ENCODE measurements at regions not wholly inside any gene's neighbourhood (a gene's known extent, or its start where the extent isn't known, plus 50 kb on each side); places are given as distances from the start of the nearest gene placed in this dataset.

DNA sequence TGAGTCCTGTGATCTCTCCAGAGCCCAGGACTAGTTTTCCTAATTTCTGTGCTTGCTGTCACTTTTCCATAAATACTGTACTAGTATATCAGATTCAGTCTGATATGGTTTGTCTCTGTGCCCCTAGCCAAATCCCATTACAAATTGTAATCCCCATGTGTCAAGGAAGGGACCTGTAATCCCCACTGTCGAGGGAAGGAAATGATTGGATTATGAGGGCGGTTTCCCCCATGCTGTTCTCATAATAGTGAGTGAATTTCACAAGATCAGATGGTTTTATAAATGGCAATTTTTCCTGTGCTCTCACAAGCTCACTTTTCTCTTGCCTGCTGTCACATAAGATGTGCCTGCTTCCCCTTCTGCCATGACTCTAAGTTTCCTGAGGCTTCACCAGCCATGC, 54.8 kb upstream of the IFRD1 start:
- Histone ChIP-seq H3K36me3 (ENCODE audit: control insufficient read depth in 4 of 4, insufficient read depth in 4 of 4, low read length in 3 of 4) (no peaks in the 10 kb centered on the region), H3K27me3 (replicated peaks in 2 of 5; ENCODE audit: control insufficient read depth in 4 of 5, insufficient read depth in 5 of 5, low read length in 4 of 5) (no peaks in the 10 kb centered on the region), H3K4me3 (ENCODE audit: control insufficient read depth in 1 of 7, extremely low read depth in 1 of 7, insufficient read depth in 4 of 7, low read depth in 2 of 7, low read length in 6 of 7) (no peak overlapping the region), H3K9me3 (ENCODE audit: control extremely low read depth in 1 of 5, control insufficient read depth in 4 of 5, insufficient read depth in 2 of 5, low read depth in 1 of 5, low read length in 4 of 5) (no peaks in the 10 kb centered on the region), H3K4me1 (ENCODE audit: control extremely low read depth in 1 of 4, control insufficient read depth in 4 of 4, insufficient read depth in 4 of 4, low read length in 3 of 4) (peaks cover 16 to 29% (median 21%) of the 10 kb centered on the region in 4 experiments), H3K27ac (ENCODE audit: insufficient read depth in 1 of 2, low read depth in 1 of 2, low read length in 2 of 2, poor library complexity in 1 of 2, severe bottlenecking in 2 of 2) (no peak overlapping the region)
- CTCF ChIA-PET: interaction anchor here (2.7 kb wide), 1 partner anchor 20 kb away, joined by 8 read pairs; no protein-coding TSS in a partner anchor
- no CpG with 5 or more reads among the region's 2 CpGs for WGBS (ENCODE audit: insufficient coverage)
- POLR2A ChIA-PET: no interaction called here
- peak in 1 of 3 donors; percentile 15 for DNase-seq

DNA sequence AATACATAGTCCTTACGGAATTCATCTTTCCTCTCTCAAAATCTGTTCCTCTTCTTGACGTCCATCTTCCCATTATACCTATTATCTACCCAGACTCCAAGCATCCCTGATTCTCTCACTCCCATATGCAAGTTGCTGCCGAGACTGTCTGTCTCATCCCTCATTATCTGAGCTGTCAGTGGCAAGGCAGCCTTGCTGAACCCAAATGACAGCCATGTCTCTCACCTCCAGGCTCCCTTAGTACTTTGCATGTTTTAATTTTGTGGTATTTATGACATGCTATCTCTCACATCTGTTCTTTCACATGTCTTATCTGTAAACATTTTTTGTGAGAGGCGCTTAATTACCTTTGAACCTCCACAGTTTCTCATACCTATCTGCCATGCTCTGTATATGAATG, 54.4 kb upstream of the IFRD1 start:
- 95% methylated on average over 3 of the region's 4 CpGs for WGBS (ENCODE audit: insufficient coverage)
- Histone ChIP-seq H3K27me3 (replicated peaks in 2 of 5; ENCODE audit: control insufficient read depth in 4 of 5, insufficient read depth in 5 of 5, low read length in 4 of 5) (no peaks in the 10 kb centered on the region), H3K4me3 (ENCODE audit: control insufficient read depth in 1 of 7, extremely low read depth in 1 of 7, insufficient read depth in 4 of 7, low read depth in 2 of 7, low read length in 6 of 7) (no peak overlapping the region), H3K4me1 (ENCODE audit: control extremely low read depth in 1 of 4, control insufficient read depth in 4 of 4, insufficient read depth in 4 of 4, low read length in 3 of 4) (peaks cover 16 to 29% (median 21%) of the 10 kb centered on the region in 4 experiments), H3K27ac (ENCODE audit: insufficient read depth in 1 of 2, low read depth in 1 of 2, low read length in 2 of 2, poor library complexity in 1 of 2, severe bottlenecking in 2 of 2) (no peak overlapping the region), H3K36me3 (ENCODE audit: control insufficient read depth in 4 of 4, insufficient read depth in 4 of 4, low read length in 3 of 4) (no peaks in the 10 kb centered on the region), H3K9me3 (ENCODE audit: control extremely low read depth in 1 of 5, control insufficient read depth in 4 of 5, insufficient read depth in 2 of 5, low read depth in 1 of 5, low read length in 4 of 5) (no peaks in the 10 kb centered on the region)
- POLR2A ChIA-PET: no interaction called here
- CTCF ChIA-PET: interaction anchor here (0.9 to 2.7 kb wide), 4 partner anchors 9 to 55 kb away, joined by 3 to 8 read pairs (median 4); partner anchors contain the start of gene IFRD1
- no peak for DNase-seq

DNA sequence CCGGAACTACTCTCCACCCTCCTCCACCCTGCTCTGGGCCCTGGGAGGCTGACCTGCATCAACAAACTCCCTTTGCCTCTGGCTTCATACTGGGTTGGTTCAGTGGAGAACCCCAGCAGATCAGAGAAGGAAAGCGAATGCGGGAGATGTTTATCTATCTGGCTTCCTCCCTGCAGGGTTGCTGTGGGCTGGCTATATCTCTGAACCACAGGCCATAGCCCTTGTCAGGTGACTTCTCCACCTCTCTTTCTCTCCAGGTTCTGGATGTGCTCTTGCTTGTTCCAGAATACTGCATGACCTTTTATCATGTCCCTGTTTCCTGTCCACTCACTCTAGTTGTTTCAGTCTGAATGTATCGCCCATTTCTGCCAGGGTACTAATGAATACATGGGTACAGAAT, 51.7 kb upstream of the IFRD1 start:
- H3K4me1 ChIP-seq (ENCODE audit: control extremely low read depth in 1 of 4, control insufficient read depth in 4 of 4, insufficient read depth in 4 of 4, low read length in 3 of 4): peaks cover 12 to 21% (median 15%) of the 10 kb centered on the region in 4 experiments
- 18% methylated on average over 4 of the region's 4 CpGs for WGBS (ENCODE audit: insufficient coverage)
- CTCF ChIA-PET: interaction anchor here (1.0 to 1.4 kb wide), 2 partner anchors 10 to 378 kb away, joined by 3 to 4 read pairs; no protein-coding TSS in a partner anchor
- H3K4me3 ChIP-seq (ENCODE audit: control insufficient read depth in 1 of 7, extremely low read depth in 1 of 7, insufficient read depth in 4 of 7, low read depth in 2 of 7, low read length in 6 of 7): peak overlapping the region in 2 of 7 experiments; percentile 4 to 6
- DNase-seq: peak in 2 of 3 donors; percentile 75 to 84
- no peaks in the 10 kb centered on the region for H3K36me3 ChIP-seq (ENCODE audit: control insufficient read depth in 4 of 4, insufficient read depth in 4 of 4, low read length in 3 of 4)
- H3K27ac ChIP-seq (ENCODE audit: insufficient read depth in 1 of 2, low read depth in 1 of 2, low read length in 2 of 2, poor library complexity in 1 of 2, severe bottlenecking in 2 of 2): no peak overlapping the region
- no peaks in the 10 kb centered on the region for H3K9me3 ChIP-seq (ENCODE audit: control extremely low read depth in 1 of 5, control insufficient read depth in 4 of 5, insufficient read depth in 2 of 5, low read depth in 1 of 5, low read length in 4 of 5)
- H3K27me3 ChIP-seq (replicated peaks in 2 of 5; ENCODE audit: control insufficient read depth in 4 of 5, insufficient read depth in 5 of 5, low read length in 4 of 5): no peaks in the 10 kb centered on the region
- POLR2A ChIA-PET: no interaction called here

DNA sequence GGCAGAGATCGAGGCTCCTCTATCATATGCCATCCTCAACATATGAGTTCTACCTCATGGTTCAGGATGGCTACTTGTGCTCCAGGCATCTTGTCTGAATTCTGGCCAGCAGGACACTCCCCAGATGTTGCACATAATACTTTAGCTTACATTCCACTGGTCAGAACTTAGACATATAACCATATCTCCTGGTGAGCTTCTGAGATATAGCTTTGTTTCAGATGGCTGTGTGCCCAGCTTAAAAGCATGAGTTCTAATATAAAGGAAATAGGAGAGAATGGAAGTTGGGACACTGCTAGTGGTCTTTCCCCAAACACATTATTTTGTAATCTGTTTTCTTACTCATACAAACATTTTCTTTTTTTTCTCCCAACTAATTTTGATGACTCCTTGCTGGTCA, 50.8 kb upstream of the IFRD1 start:
- H3K27me3 ChIP-seq (replicated peaks in 2 of 5; ENCODE audit: control insufficient read depth in 4 of 5, insufficient read depth in 5 of 5, low read length in 4 of 5): no peaks in the 10 kb centered on the region
- peaks cover 12 to 21% (median 15%) of the 10 kb centered on the region in 4 experiments for H3K4me1 ChIP-seq (ENCODE audit: control extremely low read depth in 1 of 4, control insufficient read depth in 4 of 4, insufficient read depth in 4 of 4, low read length in 3 of 4)
- H3K36me3 ChIP-seq (ENCODE audit: control insufficient read depth in 4 of 4, insufficient read depth in 4 of 4, low read length in 3 of 4): no peaks in the 10 kb centered on the region
- no peak overlapping the region for H3K4me3 ChIP-seq (ENCODE audit: control insufficient read depth in 1 of 7, extremely low read depth in 1 of 7, insufficient read depth in 4 of 7, low read depth in 2 of 7, low read length in 6 of 7)
- 100% methylated on average over 1 of the region's 1 CpG for WGBS (ENCODE audit: insufficient coverage)
- ChIA-PET CTCF (interaction anchor here (1.0 to 1.4 kb wide), 2 partner anchors 14 to 379 kb away, joined by 3 to 5 read pairs; no protein-coding TSS in a partner anchor), POLR2A (no interaction called here)
- peaks cover 0 to 2% (median 0%) of the 10 kb centered on the region in 5 experiments for H3K9me3 ChIP-seq (ENCODE audit: control extremely low read depth in 1 of 5, control insufficient read depth in 4 of 5, insufficient read depth in 2 of 5, low read depth in 1 of 5, low read length in 4 of 5)
- H3K27ac ChIP-seq (ENCODE audit: insufficient read depth in 1 of 2, low read depth in 1 of 2, low read length in 2 of 2, poor library complexity in 1 of 2, severe bottlenecking in 2 of 2): no peak overlapping the region
- DNase-seq: no peak

DNA sequence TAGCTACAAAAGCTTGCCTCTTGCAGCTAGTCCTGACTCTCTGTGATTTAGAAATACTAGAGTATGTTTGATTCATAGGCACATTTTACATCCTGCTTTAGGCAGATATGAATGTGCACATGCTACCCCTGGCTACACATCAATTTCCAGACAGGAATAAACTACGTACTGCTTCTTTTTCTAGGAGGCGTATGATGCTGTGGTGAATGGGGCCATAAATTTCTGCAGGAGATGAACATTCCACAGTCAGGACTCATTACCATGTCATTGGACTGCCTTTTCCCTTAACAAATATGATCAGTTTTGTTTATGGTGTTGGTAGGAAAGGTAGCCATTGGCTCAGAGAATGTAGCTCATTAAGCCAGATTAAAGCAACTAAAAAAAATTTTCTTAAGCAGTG, 50.1 kb upstream of the IFRD1 start:
- DNase-seq: no peak
- H3K4me1 ChIP-seq (ENCODE audit: control extremely low read depth in 1 of 4, control insufficient read depth in 4 of 4, insufficient read depth in 4 of 4, low read length in 3 of 4): peaks cover 13 to 22% (median 16%) of the 10 kb centered on the region in 4 experiments
- no peaks in the 10 kb centered on the region for H3K36me3 ChIP-seq (ENCODE audit: control insufficient read depth in 4 of 4, insufficient read depth in 4 of 4, low read length in 3 of 4)
- no peak overlapping the region for H3K27ac ChIP-seq (ENCODE audit: insufficient read depth in 1 of 2, low read depth in 1 of 2, low read length in 2 of 2, poor library complexity in 1 of 2, severe bottlenecking in 2 of 2)
- H3K4me3 ChIP-seq (ENCODE audit: control insufficient read depth in 1 of 7, extremely low read depth in 1 of 7, insufficient read depth in 4 of 7, low read depth in 2 of 7, low read length in 6 of 7): no peak overlapping the region
- H3K9me3 ChIP-seq (ENCODE audit: control extremely low read depth in 1 of 5, control insufficient read depth in 4 of 5, insufficient read depth in 2 of 5, low read depth in 1 of 5, low read length in 4 of 5): peaks cover 0 to 3% (median 0%) of the 10 kb centered on the region in 5 experiments
- 50% methylated on average over 1 of the region's 2 CpGs for WGBS (ENCODE audit: insufficient coverage)
- POLR2A ChIA-PET: no interaction called here
- H3K27me3 ChIP-seq (replicated peaks in 2 of 5; ENCODE audit: control insufficient read depth in 4 of 5, insufficient read depth in 5 of 5, low read length in 4 of 5): no peaks in the 10 kb centered on the region
- CTCF ChIA-PET: interaction anchor here (1.4 kb wide), 1 partner anchor 13 kb away, joined by 5 read pairs; no protein-coding TSS in a partner anchor

All from common myeloid progenitor, CD34-positive (primary cell).